PC-3 (cell line): ENCODE measurements at regions not wholly inside any gene's neighbourhood (a gene's known extent, or its start where the extent isn't known, plus 50 kb on each side); places are given as distances from the start of the nearest gene placed in this dataset.

ENCODE experiments used
- CTCF ChIP-seq: fragments of 300-600 bp; sonication (generic); conservative IDR thresholded peaks from 2 replicates; pipeline ENCODE4 v1.5.1; 2017; ENCODE audit warnings: antibody characterized with exemption, low read depth, mild to moderate bottlenecking, low read length
- EZH2 ChIP-seq: fragments of 300-600 bp; sonication (generic); IDR thresholded peaks from one replicate; pipeline ENCODE4 v1.6.1; 2017; ENCODE audit warnings: antibody characterized with exemption, mild to moderate bottlenecking, low read length; ENCODE audit not compliant: unreplicated experiment
- EZH2phosphoT487 ChIP-seq: fragments of 300-600 bp; sonication (generic); IDR thresholded peaks from 2 replicates; pipeline ENCODE4 v1.6.1; 2018; ENCODE audit warnings: mild to moderate bottlenecking, antibody characterized with exemption, low read length, borderline replicate concordance

DNA sequence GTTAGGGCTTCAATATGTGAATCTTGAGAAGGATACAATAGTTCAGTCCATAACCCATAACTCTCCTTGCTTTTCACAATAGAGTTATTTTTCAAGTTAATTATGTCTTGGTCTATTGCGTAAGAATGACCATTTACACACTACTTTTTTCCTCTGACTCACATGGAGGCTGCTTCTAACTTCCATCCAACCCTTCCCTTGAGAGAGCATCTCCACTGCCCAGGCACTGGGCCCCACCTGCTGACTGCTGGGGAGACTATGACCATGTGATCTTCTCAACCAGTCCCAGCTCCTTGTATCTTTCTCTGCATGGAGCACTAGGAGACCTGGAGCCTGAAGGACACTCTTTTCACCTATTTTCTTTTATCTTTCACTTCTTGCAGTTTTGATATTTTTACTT lies 251.5 kb downstream of the GPD2 start:
- no peak for TF ChIP-seq CTCF
- no peak for TF ChIP-seq EZH2
- TF ChIP-seq EZH2phosphoT487: no peak
